Ectodermal cell (in vitro differentiated cells): ENCODE measurements at regions not wholly inside any gene's neighbourhood (a gene's known extent, or its start where the extent isn't known, plus 50 kb on each side); places are given as distances from the start of the nearest gene placed in this dataset.
"Not testable (repeated sequence)": the region's sequence is repeated elsewhere in the genome, so short reads cannot be mapped to it uniquely, and the experiment has no call there.

Experiments used
- H3K27ac ChIP-seq: 2 replicates; pipeline ENCODE4 v1.7.0; 2013; ENCODE audit warnings: mild to moderate bottlenecking, low read depth, low read length; ENCODE audit not compliant: insufficient read depth, poor library complexity, severe bottlenecking
- H3K27me3 ChIP-seq: 2 replicates; pipeline ENCODE4 v1.7.0; 2013; ENCODE audit warnings: mild to moderate bottlenecking, low read length; ENCODE audit not compliant: insufficient read depth, control insufficient read depth, poor library complexity, severe bottlenecking
- H3K36me3 ChIP-seq: one replicate; pipeline ENCODE4 v1.7.0; 2013; ENCODE audit warnings: low read length; ENCODE audit not compliant: control insufficient read depth, insufficient read depth
- H3K4me1 ChIP-seq: one replicate; pipeline ENCODE4 v1.7.0; 2013; ENCODE audit warnings: low read length; ENCODE audit not compliant: control insufficient read depth, insufficient read depth
- H3K4me3 ChIP-seq: 2 replicates; pipeline ENCODE4 v1.7.0; 2013; ENCODE audit warnings: low read depth, low read length, control low read depth; ENCODE audit not compliant: insufficient read depth
- H3K9me3 ChIP-seq: 2 replicates; pipeline ENCODE4 v1.7.0; 2013; ENCODE audit warnings: mild to moderate bottlenecking, low read length, moderate library complexity; ENCODE audit not compliant: control insufficient read depth
- WGBS, 2 experiments: methylation state at CpG; one replicate each; pipeline ENCODE4 v1.1.7; 2013; ENCODE audit warnings: missing lambda C conversion rate in 2 of 2; 5-methylcytosine and 5-hydroxymethylcytosine counted together

DNA sequence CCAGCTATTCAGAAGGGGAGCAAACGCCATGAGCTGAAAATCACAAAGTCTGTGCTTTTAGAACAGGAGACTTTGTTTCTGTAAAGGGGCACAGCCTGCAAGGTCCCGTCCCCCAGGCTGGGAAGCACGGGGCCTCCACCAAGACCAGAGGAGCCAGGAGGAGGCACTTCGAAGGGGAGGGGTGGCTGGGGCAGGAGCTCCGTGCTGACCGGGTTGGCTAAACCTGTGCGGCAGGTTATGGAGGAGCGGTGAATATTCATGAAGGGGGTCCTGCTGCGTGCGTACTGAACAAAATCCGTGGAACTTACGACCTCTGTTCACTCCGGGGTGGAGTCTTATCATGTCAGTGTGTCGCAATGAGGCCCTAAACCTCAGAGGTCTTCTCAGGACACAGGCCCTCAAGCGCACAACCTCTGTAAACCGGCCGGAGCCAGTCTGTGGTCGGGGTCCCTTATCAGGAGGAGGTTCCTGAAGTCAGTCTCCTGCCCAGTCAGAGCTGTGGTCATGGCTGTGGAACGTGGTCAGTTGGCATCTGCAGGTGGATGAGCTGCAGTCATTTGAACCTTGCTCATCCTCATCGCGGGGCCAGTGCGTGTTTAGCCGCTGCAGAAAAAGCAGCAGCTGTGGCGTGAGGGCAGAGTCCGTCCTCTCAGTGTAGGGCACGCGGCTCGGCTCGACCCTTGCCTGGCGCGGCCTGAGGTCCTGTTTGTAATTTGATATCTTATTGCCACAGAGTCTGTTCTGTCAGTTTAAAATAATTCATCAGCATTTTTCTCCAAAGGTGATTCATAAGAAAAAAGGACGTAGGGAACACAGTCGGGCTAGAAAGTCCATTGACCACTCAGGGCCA is 5507.7 kb upstream of the TPTE start:
- not testable (repeated sequence) for H3K9me3 ChIP-seq, H3K27ac ChIP-seq, H3K4me1 ChIP-seq, H3K4me3 ChIP-seq, H3K36me3 ChIP-seq, H3K27me3 ChIP-seq
- WGBS, 2 experiments = no CpG with 5 or more reads among the region's 33 CpGs

- H3K27me3 ChIP-seq, H3K36me3 ChIP-seq, H3K27ac ChIP-seq, H3K4me3 ChIP-seq, H3K9me3 ChIP-seq, H3K4me1 ChIP-seq: not testable (repeated sequence)
- no CpG with 5 or more reads among the region's 17 CpGs for WGBS, 2 experiments
Measured at GRCh38 chr21:5015187-5015586, 5506.2 kb upstream of the TPTE start.

- not testable (repeated sequence) for H3K9me3 ChIP-seq, H3K27me3 ChIP-seq, H3K4me3 ChIP-seq, H3K36me3 ChIP-seq, H3K27ac ChIP-seq, H3K4me1 ChIP-seq
- WGBS, 2 experiments = no CpG with 5 or more reads among the region's 15 CpGs
Measured at GRCh38 chr21:5019120-5019519, 5502.3 kb upstream of the TPTE start.

DNA sequence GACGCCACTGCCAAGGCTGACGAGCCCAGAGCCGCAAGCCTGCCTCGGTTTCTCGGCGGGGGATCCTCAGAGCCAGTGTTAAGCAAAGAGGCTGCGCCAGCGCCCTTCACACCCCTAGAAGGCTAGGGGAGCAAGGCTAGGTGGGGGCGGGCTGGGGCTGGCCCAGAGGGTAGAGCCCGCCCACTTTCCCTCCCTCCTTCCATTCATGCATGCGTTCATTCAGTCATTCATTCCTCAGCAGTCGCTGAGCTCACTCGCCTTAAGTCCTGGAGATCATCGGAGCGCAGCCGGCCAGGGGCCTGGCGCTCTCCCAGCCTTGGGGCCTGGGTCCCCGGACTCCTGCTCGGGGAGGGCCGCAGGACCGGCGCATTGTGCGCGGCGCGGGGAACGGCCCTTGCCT is 5499.6 kb upstream of the TPTE start:
- not testable (repeated sequence) for H3K9me3 ChIP-seq, H3K4me3 ChIP-seq, H3K27ac ChIP-seq, H3K36me3 ChIP-seq, H3K27me3 ChIP-seq, H3K4me1 ChIP-seq
- no CpG with 5 or more reads among the region's 27 CpGs for WGBS, 2 experiments

DNA sequence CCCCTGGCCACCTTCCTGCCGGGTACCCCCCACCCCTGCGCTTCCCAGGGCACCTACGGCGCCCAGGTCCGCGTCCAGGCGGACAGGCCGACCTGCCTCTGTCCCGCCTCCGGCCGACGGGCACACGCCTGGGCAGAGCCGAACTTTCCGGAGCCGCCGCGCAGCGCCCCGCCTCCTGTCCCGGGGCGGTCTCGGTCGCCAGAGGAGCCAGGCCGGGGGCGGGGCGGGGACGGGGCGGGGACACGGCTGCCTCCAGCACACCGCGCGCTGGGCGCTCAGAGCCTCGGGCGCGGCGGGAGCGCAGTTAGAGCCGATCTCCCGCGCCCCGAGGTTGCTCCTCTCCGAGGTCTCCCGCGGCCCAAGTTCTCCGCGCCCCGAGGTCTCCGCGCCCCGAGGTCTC is 5499.1 kb upstream of the TPTE start:
- H3K9me3 ChIP-seq, H3K36me3 ChIP-seq, H3K4me3 ChIP-seq, H3K4me1 ChIP-seq, H3K27ac ChIP-seq, H3K27me3 ChIP-seq: not testable (repeated sequence)
- WGBS, 2 experiments = no CpG with 5 or more reads among the region's 52 CpGs

DNA sequence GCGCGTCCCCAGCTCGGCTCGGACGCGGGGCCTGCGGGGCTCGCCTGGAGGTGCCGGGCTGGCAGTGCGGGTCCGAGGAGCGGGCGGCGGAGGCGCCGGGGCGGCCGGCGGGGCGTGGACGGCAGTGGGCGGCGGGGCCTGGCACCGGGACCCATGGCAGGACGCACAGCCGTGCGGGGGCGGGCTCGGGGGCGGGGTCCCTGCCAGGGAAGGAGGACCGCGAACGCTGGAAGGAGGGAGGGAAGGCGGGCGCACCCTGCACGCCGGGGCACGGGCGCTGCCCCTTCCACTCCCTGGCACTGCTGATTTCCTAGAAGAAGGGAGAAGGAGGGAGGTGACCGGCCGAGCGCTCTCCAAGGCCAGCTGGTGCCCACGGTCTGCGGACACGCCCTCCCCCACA is 5498.6 kb upstream of the TPTE start:
- not testable (repeated sequence) for H3K9me3 ChIP-seq

DNA sequence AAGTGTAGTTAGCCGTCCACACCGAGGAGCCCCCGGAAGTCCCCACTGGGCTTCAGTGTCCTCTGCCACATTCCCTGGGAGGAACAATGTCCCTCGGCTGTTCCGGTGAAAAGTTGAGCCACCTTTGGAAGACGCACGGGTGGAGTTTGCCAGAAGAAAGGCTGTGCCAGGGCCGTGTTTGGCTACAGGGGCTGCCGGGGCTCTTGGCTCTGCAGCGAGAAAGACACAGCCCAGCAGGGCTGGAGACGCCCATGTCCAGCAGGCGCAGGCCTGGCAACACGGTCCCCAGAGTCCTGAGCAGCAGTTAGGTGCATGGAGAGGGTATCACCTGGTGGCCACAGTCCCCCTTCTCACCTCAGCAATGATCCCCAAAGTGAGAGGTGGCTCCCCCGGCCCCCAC is 5486.2 kb upstream of the TPTE start:
- not testable (repeated sequence) for H3K27me3 ChIP-seq, H3K4me1 ChIP-seq, H3K4me3 ChIP-seq, H3K9me3 ChIP-seq, H3K27ac ChIP-seq, H3K36me3 ChIP-seq
- no CpG with 5 or more reads among the region's 14 CpGs for WGBS, 2 experiments

More for the DNA sequence above, 5498.6 kb upstream of the TPTE start:
- not testable (repeated sequence) for H3K4me3 ChIP-seq, H3K36me3 ChIP-seq, H3K27ac ChIP-seq, H3K4me1 ChIP-seq, H3K27me3 ChIP-seq
- WGBS, 2 experiments = no CpG with 5 or more reads among the region's 45 CpGs

DNA sequence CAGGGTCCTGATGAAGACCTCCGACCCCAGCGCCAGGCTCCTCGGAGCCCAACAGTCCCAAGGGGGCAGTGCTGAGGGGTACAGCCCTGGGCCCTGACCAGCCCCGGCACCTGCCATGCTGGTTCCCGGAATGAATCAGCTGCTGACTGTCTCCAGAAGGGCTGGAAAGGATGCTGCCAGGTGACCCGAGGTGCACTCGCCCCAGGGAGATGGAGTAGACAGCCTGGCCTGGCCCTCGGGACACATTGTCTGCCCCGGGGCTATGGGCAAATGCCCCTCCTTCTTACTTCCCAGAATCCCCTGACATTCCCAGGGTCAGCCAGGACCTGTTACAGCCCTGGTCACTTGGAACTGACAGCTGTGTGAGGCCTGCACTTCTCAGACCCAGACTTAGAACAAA is 5485.8 kb upstream of the TPTE start:
- not testable (repeated sequence) for H3K36me3 ChIP-seq, H3K27me3 ChIP-seq, H3K4me1 ChIP-seq, H3K4me3 ChIP-seq, H3K27ac ChIP-seq, H3K9me3 ChIP-seq
- WGBS, 2 experiments = 90% methylated on average over 4 of the region's 9 CpGs; no CpG with 5 or more reads in 1 of the 2 experiments

- not testable (repeated sequence) for H3K4me3 ChIP-seq, H3K27ac ChIP-seq, H3K4me1 ChIP-seq, H3K27me3 ChIP-seq, H3K9me3 ChIP-seq, H3K36me3 ChIP-seq
- WGBS, 2 experiments = 90 to 97% methylated on average over 2 to 3 of the region's 15 CpGs
Measured at GRCh38 chr21:5037606-5038331, 5483.6 kb upstream of the TPTE start.

- not testable (repeated sequence) for H3K27me3 ChIP-seq, H3K4me3 ChIP-seq, H3K4me1 ChIP-seq, H3K9me3 ChIP-seq, H3K36me3 ChIP-seq, H3K27ac ChIP-seq
- no CpG with 5 or more reads among the region's 5 CpGs for WGBS, 2 experiments
Measured at GRCh38 chr21:5039926-5040325, 5481.5 kb upstream of the TPTE start.
